PC-9 (cell line): ENCODE measurements at regions not wholly inside any gene's neighbourhood (a gene's known extent, or its start where the extent isn't known, plus 50 kb on each side); places are given as distances from the start of the nearest gene placed in this dataset.

Experiments used
- CTCF ChIP-seq: fragments of 200-600 bp; sonication (generic); conservative IDR thresholded peaks from 2 replicates; pipeline ENCODE4 v1.6.1; 2017; ENCODE audit warnings: mixed run types, antibody characterized with exemption, mild to moderate bottlenecking, moderate library complexity
- EZH2 ChIP-seq: fragments of 200-600 bp; sonication (generic); IDR thresholded peaks from 2 replicates; pipeline ENCODE4 v1.8.0; 2017; ENCODE audit warnings: antibody characterized with exemption, low read depth

- TF ChIP-seq EZH2, result no peak
- no peak for TF ChIP-seq CTCF
These were observed 162.7 kb upstream of the MARCKS start for GRCh38 chr6:113694278-113695077.
